Breast epithelium (tissue), 3 donors: ENCODE measurements at regions not wholly inside any gene's neighbourhood (a gene's known extent, or its start where the extent isn't known, plus 50 kb on each side); places are given as distances from the start of the nearest gene placed in this dataset.

ENCODE experiments used
- CTCF ChIP-seq, 3 donors: fragments of 450-650 bp; IDR thresholded peaks; one replicate each; pipeline ENCODE4 v1.5.1; 2016 to 2017; ENCODE audit warnings: antibody characterized with exemption in 3 of 3, mild to moderate bottlenecking in 3 of 3, moderate library complexity in 3 of 3
- POLR2AphosphoS5 ChIP-seq, 3 donors: sonication (generic); formaldehyde crosslinking; IDR thresholded peaks; one replicate each; pipeline ENCODE4 v1.6.1; 2017; ENCODE audit warnings: antibody characterized with exemption in 3 of 3

GRCh38 chr3:72137865-72138861 lies 353.2 kb upstream of the PROK2 start:
- TF ChIP-seq POLR2AphosphoS5 (IDR thresholded peaks at IDR 0.05) (no peak), CTCF (IDR thresholded peaks at IDR 0.05) (no peak)
